GM21529 (cell line): ENCODE measurements at regions not wholly inside any gene's neighbourhood (a gene's known extent, or its start where the extent isn't known, plus 50 kb on each side); places are given as distances from the start of the nearest gene placed in this dataset.

Experiments used
- ATAC-seq: cut with Tn5 transposase; IDR thresholded peaks from one replicate; pipeline ENCODE4 v1.9.1; 2021; ENCODE audit not compliant: unreplicated experiment

GRCh38 chr11:25860677-25861450, 471.1 kb upstream of the ANO3 start:
- ATAC-seq = no peak

DNA sequence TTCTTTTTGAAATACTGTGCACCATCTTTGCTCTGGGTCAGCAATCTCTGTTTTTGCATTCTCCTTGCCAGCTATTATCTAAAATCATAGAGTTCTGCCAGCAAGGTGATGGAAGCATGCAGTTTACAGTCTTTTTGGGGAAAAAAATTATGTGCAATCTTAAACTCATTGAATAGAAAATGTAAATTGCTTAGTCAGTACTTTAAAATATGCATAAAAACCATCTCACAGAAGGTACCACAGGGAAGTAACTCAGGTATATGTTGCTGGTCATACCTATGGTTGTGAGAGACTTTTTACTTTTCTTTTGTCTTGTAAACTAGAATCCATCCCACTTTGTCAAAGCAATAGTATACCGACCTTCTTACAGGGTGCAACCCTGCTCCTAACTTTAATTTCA, 469.8 kb upstream of the ANO3 start:
- no peak for ATAC-seq

- ATAC-seq = no peak
Measured at GRCh38 chr11:25863986-25864385, 467.9 kb upstream of the ANO3 start.

- ATAC-seq = no peak
Measured at GRCh38 chr11:25876456-25876965, 455.4 kb upstream of the ANO3 start.

GRCh38 chr11:25886036-25886435, 445.9 kb upstream of the ANO3 start:
- no peak for ATAC-seq

GRCh38 chr11:25890626-25891260, 441.2 kb upstream of the ANO3 start:
- ATAC-seq = no peak

DNA sequence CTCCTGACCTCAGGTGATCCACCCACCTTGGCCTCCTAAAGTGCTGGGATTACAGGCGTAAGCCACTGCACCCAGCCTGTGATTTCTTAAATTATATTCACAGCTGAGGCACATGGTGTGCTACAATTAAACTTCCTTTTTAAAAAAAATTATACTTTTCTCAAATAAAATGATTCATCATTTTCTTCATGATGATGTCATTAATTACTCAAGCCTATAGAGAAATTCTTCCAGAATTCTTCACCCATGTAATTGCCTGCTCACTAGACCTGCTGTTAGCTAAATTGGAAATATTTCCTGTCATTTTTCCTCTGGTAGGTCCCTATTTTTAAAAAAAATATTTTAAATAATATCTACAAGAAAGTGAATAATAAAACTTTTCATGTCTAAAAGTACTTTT, 440.0 kb upstream of the ANO3 start:
- no peak for ATAC-seq

DNA sequence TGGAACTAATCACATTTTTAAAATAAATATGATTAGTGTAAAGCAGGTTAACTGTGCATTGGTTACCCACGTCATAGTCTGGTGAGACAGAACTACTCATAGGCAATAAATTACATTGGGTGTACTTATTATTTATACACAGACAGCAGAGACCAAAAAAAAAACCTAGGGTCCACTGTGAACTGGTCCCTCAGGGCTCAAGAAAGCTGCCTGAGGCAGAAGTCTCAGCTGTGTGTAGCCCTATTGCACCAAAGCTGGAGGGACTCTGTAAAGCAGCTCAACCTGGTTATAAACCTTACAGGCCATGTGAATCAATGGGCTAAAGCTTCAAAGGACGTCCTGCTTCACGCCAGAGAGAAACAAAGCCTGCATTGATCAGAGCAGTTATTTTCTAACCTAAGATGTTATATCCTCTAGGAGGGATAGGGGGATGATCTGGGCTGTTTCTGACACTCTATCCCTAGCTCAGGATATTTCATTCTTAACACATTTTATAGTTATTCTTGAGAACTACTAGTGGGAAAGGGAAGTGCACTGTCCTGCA, 432.2 kb upstream of the ANO3 start:
- ATAC-seq = no peak

- ATAC-seq = no peak
Measured at GRCh38 chr11:25900814-25901213, 431.1 kb upstream of the ANO3 start.

- ATAC-seq = no peak
Measured at GRCh38 chr11:25901415-25901814, 430.5 kb upstream of the ANO3 start.

- ATAC-seq = no peak
Measured at GRCh38 chr11:25902476-25902875, 429.5 kb upstream of the ANO3 start.

DNA sequence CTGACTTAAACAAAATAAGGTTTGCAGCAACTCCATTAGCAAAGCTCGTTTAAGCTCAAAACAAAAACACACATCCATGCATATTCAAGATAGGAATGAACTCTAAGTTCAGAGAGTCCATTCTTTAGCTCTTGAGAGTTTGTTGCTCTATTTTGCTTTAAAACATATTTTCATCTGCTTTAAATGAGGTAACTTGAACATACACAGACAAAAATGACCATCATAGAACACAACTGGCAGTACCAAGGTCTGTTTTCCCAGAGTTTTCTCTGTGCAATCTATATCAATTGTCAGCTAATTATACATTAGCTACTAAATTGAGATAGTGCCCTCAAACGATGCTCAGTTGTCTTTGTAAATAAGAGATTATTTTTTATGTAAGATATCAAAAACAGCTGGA, 423.2 kb upstream of the ANO3 start:
- ATAC-seq = no peak

GRCh38 chr11:25910086-25910485, 421.8 kb upstream of the ANO3 start:
- no peak for ATAC-seq

- no peak for ATAC-seq
Measured at GRCh38 chr11:25920356-25920755, 411.6 kb upstream of the ANO3 start.

- no peak for ATAC-seq
Measured at GRCh38 chr11:25924586-25924985, 407.3 kb upstream of the ANO3 start.

DNA sequence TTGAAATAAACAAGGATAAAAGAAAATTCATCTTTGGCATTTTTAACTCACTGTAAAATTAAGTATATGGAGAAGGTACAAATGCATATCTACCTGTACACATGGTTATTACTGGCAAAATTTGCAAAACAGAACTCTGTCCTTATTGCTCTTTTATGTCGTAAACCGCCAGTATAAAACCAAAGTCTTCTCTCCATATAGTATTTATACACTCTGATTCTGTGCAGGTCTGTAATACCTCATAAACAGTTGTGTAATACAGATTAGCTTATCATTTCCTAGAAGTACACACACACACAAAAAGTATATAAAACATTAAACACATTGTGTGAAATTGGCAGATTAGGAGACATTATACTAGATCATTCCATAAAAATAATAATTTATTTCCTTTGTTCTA, 406.6 kb upstream of the ANO3 start:
- no peak for ATAC-seq

DNA sequence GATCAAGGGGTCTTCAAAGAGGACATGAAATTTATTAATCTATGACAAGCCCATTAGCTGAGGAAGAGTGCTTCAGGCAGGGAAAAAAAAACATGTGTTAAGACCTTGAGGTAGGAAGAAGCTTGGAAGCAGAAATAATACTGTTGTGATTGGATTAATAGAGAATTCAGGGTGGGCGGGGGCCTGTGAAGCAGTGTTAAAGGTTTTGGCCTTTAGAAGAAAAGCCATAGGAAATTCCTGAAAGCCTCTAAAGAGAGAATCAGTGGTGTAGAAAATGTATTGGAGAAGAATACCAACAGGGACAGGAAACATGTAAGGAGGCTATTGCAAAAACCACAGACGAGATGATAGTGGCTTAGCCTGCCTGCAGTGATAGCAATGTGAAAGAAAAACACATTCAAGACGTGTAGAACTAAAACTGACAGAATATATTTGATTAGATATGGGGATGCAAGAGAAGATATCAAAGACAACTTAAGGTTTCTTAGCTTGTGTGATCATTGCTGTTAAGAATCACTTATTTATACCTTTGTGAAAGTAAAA, 404.4 kb upstream of the ANO3 start:
- ATAC-seq = no peak

GRCh38 chr11:25928076-25928475, 403.9 kb upstream of the ANO3 start:
- ATAC-seq = no peak

- ATAC-seq = no peak
Measured at GRCh38 chr11:25938952-25939351, 393.0 kb upstream of the ANO3 start.

DNA sequence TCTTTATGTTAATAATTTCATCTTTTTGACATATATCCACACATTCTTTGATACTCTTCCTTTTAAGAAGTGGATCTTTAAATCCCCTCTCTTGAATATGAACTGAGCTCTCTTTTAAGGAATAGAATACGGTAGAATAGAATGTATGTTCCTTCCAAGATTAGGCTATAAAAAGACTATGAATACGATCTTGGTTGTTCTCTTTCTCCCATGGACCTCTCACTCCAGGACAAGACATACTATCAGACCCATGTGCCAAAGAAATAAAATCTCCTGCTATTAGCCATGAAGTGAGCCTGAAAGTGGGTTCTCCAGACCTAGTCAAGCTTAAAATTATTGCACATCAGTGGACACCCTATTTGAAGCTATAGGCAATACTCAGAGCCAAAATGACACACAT, 392.2 kb upstream of the ANO3 start:
- ATAC-seq = no peak

GRCh38 chr11:25941353-25941752, 390.6 kb upstream of the ANO3 start:
- no peak for ATAC-seq

DNA sequence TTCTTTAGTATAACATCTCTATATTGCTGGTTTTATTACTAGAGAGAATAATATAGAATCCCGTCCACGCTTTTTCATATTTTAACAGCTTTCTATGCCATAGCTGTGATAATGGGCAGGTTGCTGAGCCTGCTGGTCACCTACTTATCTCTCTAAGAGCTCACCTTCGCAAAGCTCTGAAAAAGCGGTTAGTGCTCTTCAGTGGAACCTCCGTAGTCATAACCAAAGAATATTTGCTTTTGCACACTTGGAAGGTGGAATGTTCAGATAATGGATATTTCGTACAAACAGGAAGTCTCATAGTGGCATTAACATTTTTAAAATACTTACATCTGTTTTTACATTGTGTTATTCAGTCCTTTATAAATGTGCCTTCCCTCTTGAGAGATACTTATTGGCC, 388.9 kb upstream of the ANO3 start:
- ATAC-seq = no peak
